ENCODE measurements at regions not wholly inside any gene's neighbourhood (a gene's known extent, or its start where the extent isn't known, plus 50 kb on each side); places are given as distances from the start of the nearest gene placed in this dataset.

DNA sequence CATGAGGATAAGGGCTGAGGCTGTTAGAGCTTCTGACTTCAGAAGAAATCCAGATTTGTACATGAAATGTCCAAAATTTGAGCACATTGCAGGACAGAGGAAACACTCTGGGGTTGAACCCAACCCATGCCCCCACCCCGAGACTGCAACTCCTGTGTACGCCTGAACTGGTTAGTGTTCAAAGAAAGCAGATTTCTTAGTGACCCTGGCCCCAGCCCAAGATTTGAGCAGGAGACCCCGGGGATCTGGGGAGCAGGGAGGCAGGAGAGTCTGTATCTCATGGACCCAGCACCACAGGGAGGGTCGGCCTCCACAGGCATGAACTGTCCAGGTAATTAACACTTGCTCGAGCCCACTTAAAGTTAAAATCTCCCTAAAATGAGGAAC lies 69.3 kb upstream of the WNT7B start:
- TF ChIP-seq, protein P1, sequence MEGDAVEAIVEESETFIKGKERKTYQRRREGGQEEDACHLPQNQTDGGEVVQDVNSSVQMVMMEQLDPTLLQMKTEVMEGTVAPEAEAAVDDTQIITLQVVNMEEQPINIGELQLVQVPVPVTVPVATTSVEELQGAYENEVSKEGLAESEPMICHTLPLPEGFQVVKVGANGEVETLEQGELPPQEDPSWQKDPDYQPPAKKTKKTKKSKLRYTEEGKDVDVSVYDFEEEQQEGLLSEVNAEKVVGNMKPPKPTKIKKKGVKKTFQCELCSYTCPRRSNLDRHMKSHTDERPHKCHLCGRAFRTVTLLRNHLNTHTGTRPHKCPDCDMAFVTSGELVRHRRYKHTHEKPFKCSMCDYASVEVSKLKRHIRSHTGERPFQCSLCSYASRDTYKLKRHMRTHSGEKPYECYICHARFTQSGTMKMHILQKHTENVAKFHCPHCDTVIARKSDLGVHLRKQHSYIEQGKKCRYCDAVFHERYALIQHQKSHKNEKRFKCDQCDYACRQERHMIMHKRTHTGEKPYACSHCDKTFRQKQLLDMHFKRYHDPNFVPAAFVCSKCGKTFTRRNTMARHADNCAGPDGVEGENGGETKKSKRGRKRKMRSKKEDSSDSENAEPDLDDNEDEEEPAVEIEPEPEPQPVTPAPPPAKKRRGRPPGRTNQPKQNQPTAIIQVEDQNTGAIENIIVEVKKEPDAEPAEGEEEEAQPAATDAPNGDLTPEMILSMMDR (conservative IDR thresholded peaks at IDR 0.05; ENCODE audit: low read length) = no peak
- TF ChIP-seq EZH2phosphoT487 (IDR thresholded peaks at IDR 0.05; ENCODE audit: borderline replicate concordance, low read depth, low read length) = no peak

Data from OCI-LY7 (cell line).